ENCODE measurements at regions not wholly inside any gene's neighbourhood (a gene's known extent, or its start where the extent isn't known, plus 50 kb on each side); places are given as distances from the start of the nearest gene placed in this dataset.

DNA sequence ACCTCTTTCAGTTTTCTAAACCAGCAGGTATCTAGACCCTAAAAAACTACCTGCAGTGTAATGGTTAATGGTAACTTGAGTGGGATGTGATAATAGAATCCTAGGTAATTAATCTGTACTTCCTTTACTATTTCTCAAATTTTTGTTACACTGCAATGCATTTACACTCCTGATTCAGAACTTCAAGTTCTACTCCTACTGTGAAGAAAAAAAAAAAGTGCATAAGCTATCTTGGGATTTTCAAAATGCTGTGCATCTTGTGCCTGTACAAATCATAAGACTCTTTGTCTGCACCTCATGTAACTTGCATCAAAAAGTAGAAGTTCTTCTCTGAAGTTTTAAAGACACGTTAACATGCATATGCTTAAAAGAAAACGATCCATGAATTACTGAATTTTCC lies 554.1 kb downstream of the CETN3 start:
- TF ChIP-seq, protein P1, sequence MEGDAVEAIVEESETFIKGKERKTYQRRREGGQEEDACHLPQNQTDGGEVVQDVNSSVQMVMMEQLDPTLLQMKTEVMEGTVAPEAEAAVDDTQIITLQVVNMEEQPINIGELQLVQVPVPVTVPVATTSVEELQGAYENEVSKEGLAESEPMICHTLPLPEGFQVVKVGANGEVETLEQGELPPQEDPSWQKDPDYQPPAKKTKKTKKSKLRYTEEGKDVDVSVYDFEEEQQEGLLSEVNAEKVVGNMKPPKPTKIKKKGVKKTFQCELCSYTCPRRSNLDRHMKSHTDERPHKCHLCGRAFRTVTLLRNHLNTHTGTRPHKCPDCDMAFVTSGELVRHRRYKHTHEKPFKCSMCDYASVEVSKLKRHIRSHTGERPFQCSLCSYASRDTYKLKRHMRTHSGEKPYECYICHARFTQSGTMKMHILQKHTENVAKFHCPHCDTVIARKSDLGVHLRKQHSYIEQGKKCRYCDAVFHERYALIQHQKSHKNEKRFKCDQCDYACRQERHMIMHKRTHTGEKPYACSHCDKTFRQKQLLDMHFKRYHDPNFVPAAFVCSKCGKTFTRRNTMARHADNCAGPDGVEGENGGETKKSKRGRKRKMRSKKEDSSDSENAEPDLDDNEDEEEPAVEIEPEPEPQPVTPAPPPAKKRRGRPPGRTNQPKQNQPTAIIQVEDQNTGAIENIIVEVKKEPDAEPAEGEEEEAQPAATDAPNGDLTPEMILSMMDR (IDR thresholded peaks at IDR 0.05) = no peak
- TF ChIP-seq POLR2A (IDR thresholded peaks at IDR 0.05) = no peak
